HEK293 (cell line): ENCODE measurements at regions not wholly inside any gene's neighbourhood (a gene's known extent, or its start where the extent isn't known, plus 50 kb on each side); places are given as distances from the start of the nearest gene placed in this dataset.

Experiments used
- CTCF ChIA-PET: fragments of 350-600 bp; formaldehyde crosslinking; extraction: SDS; loops from one replicate; lab custom pipeline; 2021; ENCODE audit warnings: antibody characterized with exemption; lab: Yijun Ruan, JAX
- POLR2A ChIA-PET: fragments of 300-600 bp; formaldehyde crosslinking; extraction: SDS; loops from one replicate; lab custom pipeline; 2020; ENCODE audit warnings: antibody characterized with exemption, inconsistent platforms; lab: Yijun Ruan, JAX
- H3K27ac ChIP-seq: fragments of 200-500 bp; sonication (Bioruptor generic); 2 replicates; pipeline ENCODE4 v1.5.1; 2014; ENCODE audit warnings: low read depth, low read length, control low read depth, inconsistent platforms; ENCODE audit errors: extremely low read depth
- H3K36me3 ChIP-seq, 2 experiments: fragments of 200-500 bp in 1 of 2; sonication (Bioruptor generic) in 1 of 2; 1 replicate in 1 of 2; 2 replicates in 1 of 2; pipeline ENCODE4 v1.5.1; 2014 to 2017; ENCODE audit warnings: inconsistent platforms in 2 of 2, low read length in 2 of 2; ENCODE audit not compliant: control insufficient read depth in 2 of 2, insufficient read depth in 1 of 2
- H3K4me1 ChIP-seq: fragments of 200-500 bp; sonication (Bioruptor generic); 2 replicates; pipeline ENCODE4 v1.5.1; 2014; ENCODE audit warnings: mild to moderate bottlenecking, low read length, inconsistent platforms; ENCODE audit not compliant: control insufficient read depth, insufficient read depth
- H3K4me3 ChIP-seq: 2 replicates; pipeline ENCODE4 v1.5.1; 2011; ENCODE audit warnings: low read depth, mild to moderate bottlenecking, control low read depth, low read length, moderate library complexity
- H3K9me3 ChIP-seq: fragments of 200-500 bp; sonication (Bioruptor generic); 2 replicates; pipeline ENCODE4 v1.5.1; 2014; ENCODE audit warnings: low read depth, low read length, inconsistent platforms; ENCODE audit not compliant: control insufficient read depth, insufficient read depth
- ELK4 ChIP-seq: IDR thresholded peaks from 2 replicates; pipeline ENCODE4 v1.6.1; 2011; ENCODE audit warnings: mild to moderate bottlenecking, low read depth, low read length, borderline replicate concordance
- FEZF1 ChIP-seq: fragments of 450-650 bp; formaldehyde crosslinking; IDR thresholded peaks from 2 replicates; pipeline ENCODE4 v1.5.1; 2016; ENCODE audit warnings: missing biosample characterization, missing genetic modification characterization
- GLIS1 ChIP-seq: fragments of 450-650 bp; formaldehyde crosslinking; IDR thresholded peaks from 2 replicates; pipeline ENCODE4 v1.5.1; 2016; ENCODE audit warnings: missing biosample characterization, missing genetic modification characterization
- HOXD13 ChIP-seq: sonication (generic); formaldehyde crosslinking; IDR thresholded peaks from 2 replicates; pipeline ENCODE4 v1.8.0; 2022; ENCODE audit warnings: missing genetic modification reagents, borderline replicate concordance
- INSM2 ChIP-seq: fragments of 450-650 bp; formaldehyde crosslinking; IDR thresholded peaks from 2 replicates; pipeline ENCODE4 v1.5.1; 2016; ENCODE audit warnings: missing biosample characterization, missing genetic modification characterization
- KLF16 ChIP-seq: fragments of 450-650 bp; formaldehyde crosslinking; IDR thresholded peaks from 2 replicates; pipeline ENCODE4 v1.5.1; 2017; ENCODE audit warnings: missing biosample characterization, missing genetic modification characterization
- MEIS1 ChIP-seq: sonication (generic); formaldehyde crosslinking; IDR thresholded peaks from 2 replicates; pipeline ENCODE4 v1.8.1; 2022; ENCODE audit warnings: missing genetic modification reagents, mild to moderate bottlenecking, borderline replicate concordance
- PATZ1 ChIP-seq: fragments of 450-650 bp; formaldehyde crosslinking; IDR thresholded peaks from 2 replicates; pipeline ENCODE4 v1.5.1; 2016; ENCODE audit warnings: missing biosample characterization, missing genetic modification characterization
- PRDM1 ChIP-seq: fragments of 450-650 bp; formaldehyde crosslinking; IDR thresholded peaks from 2 replicates; pipeline ENCODE4; 2016; ENCODE audit warnings: missing biosample characterization, missing genetic modification characterization
- RBAK ChIP-seq: fragments of 450-650 bp; formaldehyde crosslinking; IDR thresholded peaks from 2 replicates; pipeline ENCODE4 v1.5.1; 2016; ENCODE audit warnings: missing biosample characterization, missing genetic modification characterization
- SALL2 ChIP-seq: fragments of 450-650 bp; formaldehyde crosslinking; IDR thresholded peaks from 2 replicates; pipeline ENCODE4 v1.5.0; 2017; ENCODE audit warnings: missing biosample characterization, mild to moderate bottlenecking, missing genetic modification characterization, borderline replicate concordance
- SCRT2 ChIP-seq: fragments of 450-650 bp; formaldehyde crosslinking; IDR thresholded peaks from 2 replicates; pipeline ENCODE4 v1.5.1; 2016; ENCODE audit warnings: missing biosample characterization, missing genetic modification characterization
- SP2 ChIP-seq: fragments of 450-650 bp; formaldehyde crosslinking; IDR thresholded peaks from 2 replicates; pipeline ENCODE4 v1.5.1; 2016; ENCODE audit warnings: missing biosample characterization, missing genetic modification characterization
- ZBTB1 ChIP-seq: fragments of 450-650 bp; formaldehyde crosslinking; IDR thresholded peaks from 2 replicates; pipeline ENCODE4 v1.5.1; 2016; ENCODE audit warnings: missing biosample characterization, missing genetic modification characterization
- ZBTB17 ChIP-seq: fragments of 450-650 bp; formaldehyde crosslinking; IDR thresholded peaks from 2 replicates; pipeline ENCODE4 v1.5.1; 2016; ENCODE audit warnings: missing biosample characterization, missing genetic modification characterization
- ZBTB6 ChIP-seq: fragments of 450-650 bp; formaldehyde crosslinking; IDR thresholded peaks from 2 replicates; pipeline ENCODE4 v1.5.1; 2017; ENCODE audit warnings: missing biosample characterization, missing genetic modification characterization
- ZFHX2 ChIP-seq: fragments of 450-650 bp; formaldehyde crosslinking; conservative IDR thresholded peaks from 2 replicates; pipeline ENCODE4 v1.5.1; 2016; ENCODE audit warnings: missing biosample characterization, missing genetic modification characterization
- ZIC2 ChIP-seq: fragments of 450-650 bp; formaldehyde crosslinking; IDR thresholded peaks from 2 replicates; pipeline ENCODE4 v1.5.1; 2016; ENCODE audit warnings: missing biosample characterization, missing genetic modification characterization
- ZNF138 ChIP-seq: fragments of 450-650 bp; formaldehyde crosslinking; IDR thresholded peaks from 2 replicates; pipeline ENCODE4 v1.5.1; 2016; ENCODE audit warnings: missing biosample characterization, missing genetic modification characterization, borderline replicate concordance
- ZNF488 ChIP-seq: fragments of 450-650 bp; formaldehyde crosslinking; IDR thresholded peaks from 2 replicates; pipeline ENCODE4 v1.5.1; 2016; ENCODE audit warnings: missing biosample characterization, missing genetic modification characterization
- ZNF560 ChIP-seq: fragments of 450-650 bp; formaldehyde crosslinking; IDR thresholded peaks from 2 replicates; pipeline ENCODE4 v1.5.1; 2017; ENCODE audit warnings: missing biosample characterization, missing genetic modification characterization, borderline replicate concordance
- ZNF626 ChIP-seq: fragments of 450-650 bp; sonication (Bioruptor Pico); formaldehyde crosslinking; IDR thresholded peaks from 2 replicates; pipeline ENCODE4 v1.5.1; 2018; ENCODE audit warnings: missing biosample characterization, missing genetic modification characterization, inconsistent platforms
- ZNF830 ChIP-seq: fragments of 450-650 bp; IDR thresholded peaks from 2 replicates; pipeline ENCODE4 v1.5.0; 2018; ENCODE audit warnings: missing biosample characterization, missing genetic modification characterization, low read depth, mild to moderate bottlenecking, moderate library complexity
- ZNF843 ChIP-seq: fragments of 450-650 bp; formaldehyde crosslinking; IDR thresholded peaks from 2 replicates; pipeline ENCODE4 v1.5.1; 2016; ENCODE audit warnings: missing biosample characterization, missing genetic modification characterization
- TF ChIP-seq, protein P1 (sequence below): fragments of 450-650 bp; formaldehyde crosslinking; IDR thresholded peaks from 2 replicates; pipeline ENCODE4 v1.5.1; 2016; ENCODE audit warnings: missing biosample characterization, missing genetic modification characterization
- TF ChIP-seq, protein P2 (sequence below): fragments of 450-650 bp; formaldehyde crosslinking; IDR thresholded peaks from 2 replicates; pipeline ENCODE4 v1.5.1; 2017; ENCODE audit warnings: missing biosample characterization, missing genetic modification characterization

DNA sequence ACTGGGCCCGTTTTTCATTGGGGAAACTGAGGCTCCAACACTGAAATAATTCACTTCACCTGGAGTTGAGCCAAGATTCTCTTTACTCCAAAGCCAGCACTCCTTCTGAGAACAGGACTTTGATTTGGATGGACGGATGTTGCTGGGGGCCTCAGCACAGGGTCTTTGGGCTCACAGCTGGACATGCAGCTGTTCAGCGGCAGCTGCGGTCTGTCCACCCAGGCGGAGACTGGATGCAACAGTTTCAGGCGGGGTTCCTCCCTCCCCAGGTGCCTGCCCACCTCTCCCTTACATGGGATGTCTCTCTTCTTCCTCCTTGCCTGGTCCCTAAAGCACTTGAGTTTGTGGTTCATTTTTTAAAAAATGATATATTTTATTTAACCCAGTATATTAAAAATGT lies 219.0 kb upstream of the IRX4 start (continued):
- TF ChIP-seq ZBTB6 (tag by site-specific recombination) (no peak), ZBTB17 (tag by site-specific recombination) (no peak), ZNF830 (tag by site-specific recombination) (no peak), SCRT2 (tag by site-specific recombination) (no peak), RBAK (tag by site-specific recombination) (no peak)

DNA sequence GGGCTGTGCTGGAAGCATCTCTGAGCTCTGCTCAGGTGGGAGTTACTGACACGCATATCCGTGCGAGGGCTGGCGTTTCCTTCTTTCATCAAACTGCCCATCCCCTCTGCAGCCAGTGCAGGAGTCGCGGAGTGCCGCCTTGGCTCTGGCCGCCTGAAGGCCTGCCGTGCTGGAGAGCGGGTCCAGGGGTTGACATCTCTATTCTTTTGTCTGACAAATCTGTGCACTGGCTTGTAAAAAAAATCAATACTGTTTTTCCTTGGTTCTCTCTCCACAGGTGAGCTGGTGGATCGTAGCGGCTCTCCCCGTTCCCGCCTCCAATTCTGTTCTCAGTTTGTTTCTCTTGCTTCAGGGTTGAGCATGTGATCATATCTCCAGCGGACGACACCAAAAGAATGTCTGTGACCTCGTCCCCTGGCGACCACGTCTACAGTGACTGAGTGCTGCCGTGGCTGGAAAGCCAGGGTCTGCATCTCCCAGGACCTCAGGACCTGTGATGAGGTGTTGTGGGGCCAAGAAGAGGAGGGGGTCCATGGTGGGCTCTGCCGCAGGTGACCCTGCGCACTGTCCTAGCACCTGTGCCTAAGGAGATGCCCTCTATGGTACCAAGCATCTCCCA lies 214.3 kb upstream of the IRX4 start:
- POLR2A ChIA-PET, result no interaction called here
- H3K9me3 ChIP-seq, result no peaks in the 10 kb centered on the region
- no peak for TF ChIP-seq ELK4
- TF ChIP-seq SP2 (tag by site-specific recombination), result no peak
- no peak for TF ChIP-seq ZNF138
- no peak for TF ChIP-seq ZNF560 (tag by site-specific recombination)
- no peak for TF ChIP-seq ZIC2 (tag by site-specific recombination)
- no peak for TF ChIP-seq ZNF488 (tag by site-specific recombination)
- TF ChIP-seq FEZF1 (tag by site-specific recombination), result no peak
- TF ChIP-seq ZFHX2 (tag by site-specific recombination), result no peak
- TF ChIP-seq, protein P1, sequence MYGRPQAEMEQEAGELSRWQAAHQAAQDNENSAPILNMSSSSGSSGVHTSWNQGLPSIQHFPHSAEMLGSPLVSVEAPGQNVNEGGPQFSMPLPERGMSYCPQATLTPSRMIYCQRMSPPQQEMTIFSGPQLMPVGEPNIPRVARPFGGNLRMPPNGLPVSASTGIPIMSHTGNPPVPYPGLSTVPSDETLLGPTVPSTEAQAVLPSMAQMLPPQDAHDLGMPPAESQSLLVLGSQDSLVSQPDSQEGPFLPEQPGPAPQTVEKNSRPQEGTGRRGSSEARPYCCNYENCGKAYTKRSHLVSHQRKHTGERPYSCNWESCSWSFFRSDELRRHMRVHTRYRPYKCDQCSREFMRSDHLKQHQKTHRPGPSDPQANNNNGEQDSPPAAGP (tag by site-specific recombination), result no peak
- TF ChIP-seq MEIS1 (CRISPR knock-in tag), result no peak
- no peak for TF ChIP-seq ZNF626 (tag by site-specific recombination)
- CTCF ChIA-PET, result no interaction called here
- H3K36me3 ChIP-seq, result no peaks in the 10 kb centered on the region
- H3K4me1 ChIP-seq, result no peaks in the 10 kb centered on the region
- no peak overlapping the region for H3K4me3 ChIP-seq
- no peak overlapping the region for H3K27ac ChIP-seq

GRCh38 chr5:2095011-2095410 lies 212.3 kb upstream of the IRX4 start:
- ChIA-PET POLR2A (no interaction called here), CTCF (no interaction called here)
- H3K36me3 ChIP-seq, result no peaks in the 10 kb centered on the region
- H3K9me3 ChIP-seq, result no peaks in the 10 kb centered on the region
- no peak overlapping the region for H3K4me3 ChIP-seq
- no peak overlapping the region for H3K27ac ChIP-seq
- H3K4me1 ChIP-seq, result no peaks in the 10 kb centered on the region
- no peak for TF ChIP-seq KLF16 (tag by site-specific recombination)
- no peak for TF ChIP-seq HOXD13 (CRISPR knock-in tag)
- no peak for TF ChIP-seq PATZ1 (tag by site-specific recombination)
- TF ChIP-seq ZBTB1 (tag by site-specific recombination), result no peak
- no peak for TF ChIP-seq SALL2 (tag by site-specific recombination)
- no peak for TF ChIP-seq PRDM1 (tag by site-specific recombination)
- TF ChIP-seq, protein P2, sequence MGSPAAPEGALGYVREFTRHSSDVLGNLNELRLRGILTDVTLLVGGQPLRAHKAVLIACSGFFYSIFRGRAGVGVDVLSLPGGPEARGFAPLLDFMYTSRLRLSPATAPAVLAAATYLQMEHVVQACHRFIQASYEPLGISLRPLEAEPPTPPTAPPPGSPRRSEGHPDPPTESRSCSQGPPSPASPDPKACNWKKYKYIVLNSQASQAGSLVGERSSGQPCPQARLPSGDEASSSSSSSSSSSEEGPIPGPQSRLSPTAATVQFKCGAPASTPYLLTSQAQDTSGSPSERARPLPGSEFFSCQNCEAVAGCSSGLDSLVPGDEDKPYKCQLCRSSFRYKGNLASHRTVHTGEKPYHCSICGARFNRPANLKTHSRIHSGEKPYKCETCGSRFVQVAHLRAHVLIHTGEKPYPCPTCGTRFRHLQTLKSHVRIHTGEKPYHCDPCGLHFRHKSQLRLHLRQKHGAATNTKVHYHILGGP (tag by site-specific recombination), result no peak
- no peak for TF ChIP-seq ZNF843 (tag by site-specific recombination)
- TF ChIP-seq INSM2 (tag by site-specific recombination), result no peak
- no peak for TF ChIP-seq GLIS1 (tag by site-specific recombination)
